K562 (cell line): ENCODE measurements at regions not wholly inside any gene's neighbourhood (a gene's known extent, or its start where the extent isn't known, plus 50 kb on each side); places are given as distances from the start of the nearest gene placed in this dataset.

Experiments
- ATAC-seq: fragments of 200-7000 bp; cut with Tn5 transposase; 3 replicates; pipeline ENCODE4 v1.9.1; 2020; ENCODE audit warnings: moderate library complexity
- BruUV-seq: library from RNA; stranded (reverse); fragments of 400-500 nt; replicated peaks from 2 replicates; lab custom pipeline; 2021; lab: Mats Ljungman, UMichigan
- CTCF ChIA-PET: fragments of 300-600 bp; formaldehyde crosslinking; extraction: SDS; loops from one replicate; lab custom pipeline; 2021; ENCODE audit warnings: low intra/inter-chr PET ratio; lab: Yijun Ruan, JAX
- POLR2A ChIA-PET: fragments of 300-600, 350-650 bp; sonication (Branson Sonifier 250); formaldehyde crosslinking; extraction: SDS; loops from one replicate; lab custom pipeline; 2021; ENCODE audit warnings: antibody characterized with exemption, inconsistent platforms; lab: Yijun Ruan, JAX
- DNase-seq, 4 experiments: peaks; one replicate each; pipeline versions ENCODE4 v3.0.0 to v3.0.0-alpha.2; 2011 to 2018; ENCODE audit warnings: low spot score in 3 of 4, mixed read lengths in 3 of 4; ENCODE audit errors: extremely low read depth in 1 of 4
- FAIRE-seq: peaks from 2 replicates; lab custom pipeline; 2011; peaks lifted over from hg19 to GRCh38; lab: Jason Lieb, UNC
- H2AFZ ChIP-seq: 2 replicates; pipeline ENCODE4 v1.6.0; 2011; ENCODE audit warnings: low read depth, low read length, control low read depth, inconsistent platforms
- H3K27ac ChIP-seq: fragments of 200-600 bp; 3 replicates; pipeline ENCODE4 v1.8.0; 2011; ENCODE audit warnings: low read depth, mild to moderate bottlenecking, control low read depth, inconsistent platforms, low read length, moderate library complexity, mixed read lengths; ENCODE audit errors: extremely low read depth
- H3K27me3 ChIP-seq, 2 experiments: fragments of 300-600 bp in 1 of 2; 2 replicates in 1 of 2; 3 replicates in 1 of 2; pipeline versions ENCODE4 v1.6.0 to v1.8.0; 2011; ENCODE audit warnings: inconsistent platforms in 2 of 2, low read length in 2 of 2, mild to moderate bottlenecking in 1 of 2, mixed read lengths in 1 of 2, moderate library complexity in 1 of 2; ENCODE audit not compliant: control insufficient read depth in 2 of 2, insufficient read depth in 2 of 2
- H3K36me3 ChIP-seq: fragments of 300-600 bp; 3 replicates; pipeline ENCODE4 v1.8.0; 2011; ENCODE audit warnings: mild to moderate bottlenecking, low read length, inconsistent platforms; ENCODE audit not compliant: control insufficient read depth, insufficient read depth
- H3K4me1 ChIP-seq, 2 experiments: fragments of 200-600 bp in 1 of 2; replicated peaks in 1 of 2; 2 replicates in 1 of 2; 3 replicates in 1 of 2; pipeline versions ENCODE4 v1.5.1 to v1.8.0; 2011; ENCODE audit warnings: inconsistent platforms in 2 of 2, low read length in 2 of 2, mild to moderate bottlenecking in 1 of 2, mixed read lengths in 1 of 2, moderate library complexity in 1 of 2; ENCODE audit not compliant: control insufficient read depth in 2 of 2, insufficient read depth in 2 of 2
- H3K4me2 ChIP-seq: 2 replicates; pipeline ENCODE4 v1.6.1; 2011; ENCODE audit warnings: low read length, control low read depth, inconsistent platforms, mixed read lengths; ENCODE audit not compliant: insufficient read depth
- H3K4me3 ChIP-seq: fragments of 200-600 bp; sonication (generic), shearing (Covaris generic); 2 replicates; pipeline ENCODE4 v1.5.1; 2016; ENCODE audit warnings: control low read depth, inconsistent platforms
- H3K79me2 ChIP-seq: fragments of 200-600 bp; 3 replicates; pipeline ENCODE4 v1.8.0; 2011; ENCODE audit warnings: low read length, inconsistent platforms; ENCODE audit not compliant: control insufficient read depth, insufficient read depth
- H3K9ac ChIP-seq, 2 experiments: 2 replicates each; pipeline versions ENCODE4 v1.6.0 to v1.6.1; 2011; ENCODE audit warnings: low read depth in 2 of 2, low read length in 2 of 2, control low read depth in 1 of 2, inconsistent platforms in 1 of 2, mild to moderate bottlenecking in 1 of 2, mixed read lengths in 1 of 2; ENCODE audit not compliant: insufficient read depth in 1 of 2
- H3K9me1 ChIP-seq: one replicate; pipeline ENCODE4 v1.6.0; 2011; ENCODE audit warnings: inconsistent platforms, mild to moderate bottlenecking, low read length, moderate library complexity; ENCODE audit not compliant: control insufficient read depth, insufficient read depth
- H3K9me3 ChIP-seq: replicated peaks from 2 replicates; pipeline ENCODE4 v1.5.1; 2011; ENCODE audit warnings: low read depth, low read length, inconsistent platforms; ENCODE audit not compliant: control insufficient read depth, insufficient read depth
- H4K20me1 ChIP-seq: replicated peaks from 2 replicates; pipeline ENCODE4 v1.6.1; 2011; ENCODE audit warnings: low read length, inconsistent platforms, mixed read lengths; ENCODE audit not compliant: control insufficient read depth, insufficient read depth
- ATF4 ChIP-seq: fragments of 450-650 bp; formaldehyde crosslinking; IDR thresholded peaks from 2 replicates; pipeline ENCODE4 v1.4.0; 2022; ENCODE audit warnings: mild to moderate bottlenecking, moderate library complexity
- BCLAF1 ChIP-seq, 2 experiments: fragments of 450-650 bp in 1 of 2; IDR thresholded peaks; 2 replicates each; pipeline ENCODE4 v1.6.1; 2011 to 2017; ENCODE audit warnings: low read depth in 2 of 2, antibody characterized with exemption in 1 of 2, borderline replicate concordance in 1 of 2, low read length in 1 of 2, mild to moderate bottlenecking in 1 of 2, mixed read lengths in 1 of 2; ENCODE audit not compliant: control insufficient read depth in 1 of 2
- BRF1 ChIP-seq: IDR thresholded peaks from 3 replicates; pipeline ENCODE4 v1.6.1; 2011; ENCODE audit warnings: borderline replicate concordance, mild to moderate bottlenecking; ENCODE audit not compliant: insufficient read length; ENCODE audit errors: extremely low read depth
- HDAC1 ChIP-seq, 2 experiments: fragments of 450-650 bp; IDR thresholded peaks; 2 replicates each; pipeline ENCODE4 v1.6.1; 2016 to 2017; ENCODE audit warnings: inconsistent platforms in 1 of 2, mild to moderate bottlenecking in 1 of 2, moderate library complexity in 1 of 2
- KAT8 ChIP-seq: fragments of 450-650 bp; IDR thresholded peaks from 2 replicates; pipeline ENCODE4 v1.6.1; 2016; ENCODE audit warnings: low read depth, mild to moderate bottlenecking
- MAZ ChIP-seq, 2 experiments: fragments of 450-650 bp in 1 of 2; sonication (generic) in 1 of 2; formaldehyde crosslinking; IDR thresholded peaks in 1 of 2; conservative IDR thresholded peaks in 1 of 2; 2 replicates each; pipeline versions ENCODE4 v1.4.0 to v1.5.0; 2020; ENCODE audit warnings: mild to moderate bottlenecking in 1 of 2, missing genetic modification reagents in 1 of 2
- MEF2D ChIP-seq: conservative IDR thresholded peaks from 2 replicates; pipeline ENCODE4 v1.6.1; 2016; ENCODE audit warnings: low read depth, missing genetic modification characterization, missing compliant biosample characterization
- NR1H2 ChIP-seq: sonication (generic); formaldehyde crosslinking; IDR thresholded peaks from 2 replicates; pipeline ENCODE4 v1.4.0; 2020; ENCODE audit warnings: mild to moderate bottlenecking, missing genetic modification reagents
- RBM34 ChIP-seq: fragments of 200-400 bp; formaldehyde crosslinking; IDR thresholded peaks from 2 replicates; pipeline ENCODE4 v1.6.1; 2018; ENCODE audit warnings: low read length, borderline replicate concordance; ENCODE audit not compliant: insufficient read depth
- U2AF2 ChIP-seq: fragments of 200-400 bp; formaldehyde crosslinking; optimal IDR thresholded peaks from 2 replicates; pipeline ENCODE3; 2017; ENCODE audit warnings: low read depth, mild to moderate bottlenecking, low read length
- ZFP1 ChIP-seq: fragments of 450-650 bp; formaldehyde crosslinking; IDR thresholded peaks from 2 replicates; pipeline ENCODE4 v1.4.0; 2020; ENCODE audit warnings: mild to moderate bottlenecking, mixed read lengths
- ZNF24 ChIP-seq: fragments of 450-650 bp; IDR thresholded peaks from 2 replicates; pipeline ENCODE4 v1.6.1; 2016
- WGBS: fragments of 100-300 bp; shearing (Covaris generic); methylation state at CpG from one replicate; pipeline ENCODE4 v1.1.6; 2016; ENCODE audit warnings: low coverage, mixed read lengths; ENCODE audit not compliant: insufficient coverage; ENCODE audit errors: missing lambda C conversion rate; 5-methylcytosine and 5-hydroxymethylcytosine counted together
- in situ Hi-C: fragments of 300-500 bp; cut with MboI; formaldehyde crosslinking; loops from 4 replicates; pipeline ENCODE4 v1.15.0; 2018; ENCODE audit warnings: inconsistent platforms, mixed read lengths
- intact Hi-C: fragments of 100-400 bp; cut with micrococcal nuclease; formaldehyde crosslinking; loops from 2 replicates; pipeline ENCODE4 v1.14.2; 2022

- Histone ChIP-seq H4K20me1 (no peaks in the 10 kb centered on the region), H3K4me3 (no peak overlapping the region), H3K79me2 (no peaks in the 10 kb centered on the region), H3K9me1 (no peaks in the 10 kb centered on the region), H3K27ac (no peak overlapping the region), H3K36me3 (no peaks in the 10 kb centered on the region), H3K4me1 (no peaks in the 10 kb centered on the region), H3K27me3 (peaks cover 0 to 29% of the 10 kb centered on the region in 2 experiments; a peak in 2 of 5 replicates), H2AFZ (no peak overlapping the region), H3K9me3 (no peaks in the 10 kb centered on the region), H3K9ac (no peak overlapping the region), H3K4me2 (no peak overlapping the region)
- ChIA-PET POLR2A (no interaction called here), CTCF (no interaction called here)
- in situ Hi-C loops = no loop called here
- FAIRE-seq = no peak
- intact Hi-C loops = no loop called here
- ATAC-seq = no peak
- no TSS peak for BruUV-seq
- DNase-seq = no peak
- 1% methylated on average over 8 of the region's 8 CpGs for WGBS
- TF ChIP-seq KAT8 = no peak
- TF ChIP-seq HDAC1 (IDR thresholded peaks at IDR 0.05) = no peak
- no peak for TF ChIP-seq MEF2D (tag)
- TF ChIP-seq NR1H2 (CRISPR knock-in tag) = no peak
- TF ChIP-seq ATF4 = no peak
- no peak for TF ChIP-seq MAZ (CRISPR knock-in tag; conservative IDR thresholded peaks at IDR 0.05 in 1 of 2, IDR thresholded peaks at IDR 0.05 in 1 of 2)
- no peak for TF ChIP-seq ZFP1 (CRISPR knock-in tag)
- no peak for TF ChIP-seq ZNF24
- TF ChIP-seq BCLAF1 (IDR thresholded peaks at IDR 0.05; ENCODE audit: borderline replicate concordance in 1 of 2, control insufficient read depth in 1 of 2, low read depth in 2 of 2, low read length in 1 of 2) = no peak
- no peak for TF ChIP-seq U2AF2
- TF ChIP-seq RBM34 = no peak
- no peak for TF ChIP-seq BRF1
These were observed 64.9 kb upstream of the FZD10 start for GRCh38 chr12:130097342-130097741.
